SK-N-SH (cell line): ENCODE measurements at regions not wholly inside any gene's neighbourhood (a gene's known extent, or its start where the extent isn't known, plus 50 kb on each side); places are given as distances from the start of the nearest gene placed in this dataset.

Source experiments
- CTCF ChIP-seq: fragments of 200-600 bp; sonication (generic); IDR thresholded peaks from 2 replicates; pipeline ENCODE4 v1.6.1; 2017; ENCODE audit warnings: antibody characterized with exemption, mild to moderate bottlenecking, moderate library complexity
- TAF1 ChIP-seq: IDR thresholded peaks from 2 replicates; pipeline ENCODE4 v1.6.1; 2012; ENCODE audit warnings: low read depth, mild to moderate bottlenecking, low read length, moderate library complexity, borderline replicate concordance

- TF ChIP-seq TAF1 (no peak), CTCF (no peak)
Observed at GRCh38 chr3:124126436-124127023, 134.6 kb upstream of the ROPN1 start.
